NCI-H446 (cell line): ENCODE measurements at regions not wholly inside any gene's neighbourhood (a gene's known extent, or its start where the extent isn't known, plus 50 kb on each side); places are given as distances from the start of the nearest gene placed in this dataset.
"Not testable (repeated sequence)": the region's sequence is repeated elsewhere in the genome, so short reads cannot be mapped to it uniquely, and the experiment has no call there.

Source experiments
- DNase-seq, 2 experiments: peaks; one replicate each; lab custom pipeline; 2025; lab: John Stamatoyannopoulos, UW

DNA sequence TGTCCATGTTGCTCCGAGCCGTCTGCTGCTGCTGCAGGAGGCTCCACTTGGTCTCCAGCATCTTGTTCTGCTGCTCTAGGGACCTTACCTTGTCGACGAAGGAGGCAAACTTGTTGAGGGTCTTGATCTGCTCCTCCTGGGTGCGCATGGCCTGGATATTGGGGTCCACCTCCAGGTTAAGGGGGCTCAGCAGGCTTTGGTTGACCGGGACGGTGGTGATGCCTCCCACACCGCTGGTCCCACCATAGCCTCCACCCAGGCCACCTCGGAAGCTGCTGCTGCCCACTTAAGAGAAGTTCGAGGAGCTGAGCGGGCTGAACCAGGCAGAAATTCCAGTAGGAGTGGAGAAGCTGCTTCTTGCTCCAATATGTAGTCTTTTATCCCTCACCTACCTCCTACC, 180.7 kb upstream of the SYNPR start:
- no peak for DNase-seq

- DNase-seq, result no peak
Measured at GRCh38 chr3:63116922-63117321, 161.2 kb upstream of the SYNPR start.

DNA sequence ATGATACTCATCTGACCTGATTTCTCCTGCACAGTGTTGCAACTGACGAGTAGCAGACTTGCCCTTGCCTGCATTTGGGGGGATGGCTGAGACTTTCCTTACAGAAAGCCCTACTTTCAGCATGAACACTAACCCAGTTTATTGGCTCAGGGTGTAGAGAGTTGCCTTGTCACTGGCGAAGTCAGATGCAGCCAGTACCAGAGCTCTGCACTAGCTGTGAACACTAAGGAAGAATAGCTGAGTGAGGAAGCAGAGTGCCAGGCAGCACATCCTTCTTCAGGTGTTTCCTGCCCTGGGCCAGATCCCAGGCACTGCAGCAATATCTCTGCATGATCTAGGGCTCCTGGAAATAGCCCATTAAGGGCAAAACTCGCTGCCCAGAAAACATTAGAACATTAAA, 154.0 kb upstream of the SYNPR start:
- DNase-seq, result no peak

DNA sequence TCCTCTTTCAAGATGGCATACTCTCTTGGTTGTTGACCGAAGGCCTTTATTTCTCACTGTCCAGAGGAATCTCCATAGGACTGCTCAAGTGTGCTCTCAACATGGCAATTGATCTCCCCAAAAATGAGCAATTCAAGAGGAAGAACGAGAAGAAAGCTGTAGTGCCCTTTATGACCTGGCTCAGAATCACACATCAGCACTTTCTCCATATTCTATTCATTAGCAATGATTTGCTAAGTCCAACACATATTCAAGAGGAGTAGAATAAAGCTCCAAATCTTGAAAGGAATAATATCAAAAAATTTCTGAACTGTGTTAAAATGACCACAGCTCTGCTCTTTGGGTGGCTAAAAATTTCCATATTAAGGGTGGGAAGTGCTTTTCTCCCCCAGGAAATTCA, 151.6 kb upstream of the SYNPR start:
- DNase-seq, result no peak

- no peak for DNase-seq
Measured at GRCh38 chr3:63128380-63128779, 149.7 kb upstream of the SYNPR start.

GRCh38 chr3:63130625-63131024, 147.5 kb upstream of the SYNPR start:
- DNase-seq, result no peak

DNA sequence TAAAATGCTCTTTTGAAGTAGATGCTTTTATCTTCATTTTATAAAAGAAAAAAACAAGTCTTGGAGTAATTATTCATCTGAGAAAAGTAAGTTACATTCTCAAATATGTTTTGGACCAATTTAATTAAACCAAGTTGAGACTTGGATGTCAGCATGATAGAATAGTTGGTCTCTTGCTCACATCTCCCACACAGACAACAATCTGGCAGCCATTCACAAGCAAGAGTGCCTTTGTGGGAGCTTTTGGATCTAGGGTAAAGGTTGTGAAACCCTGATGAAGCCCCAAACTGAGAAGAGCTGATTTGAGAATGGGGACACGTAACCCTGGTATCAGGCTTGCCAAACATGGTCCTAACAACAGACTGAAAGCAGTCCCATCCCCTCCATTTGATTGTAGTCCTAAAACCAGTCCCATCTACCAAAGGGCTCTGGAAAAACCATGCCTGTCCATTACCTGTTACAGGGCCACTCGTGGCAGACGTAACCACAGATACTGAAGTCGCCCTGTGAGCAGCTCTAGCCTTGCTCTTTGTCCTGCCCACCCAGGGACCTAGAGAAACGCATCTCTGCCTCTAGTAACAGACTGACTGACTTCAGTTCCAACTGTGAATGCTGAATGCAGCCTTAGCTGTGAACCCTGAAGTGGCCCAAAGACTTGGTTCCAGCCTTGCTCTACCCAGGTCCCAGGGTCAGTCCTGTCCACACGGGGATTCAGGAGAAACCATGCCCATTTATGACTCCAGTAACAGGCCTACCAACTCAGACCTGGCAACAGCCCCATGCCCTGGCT, 145.5 kb upstream of the SYNPR start:
- DNase-seq, result no peak

DNA sequence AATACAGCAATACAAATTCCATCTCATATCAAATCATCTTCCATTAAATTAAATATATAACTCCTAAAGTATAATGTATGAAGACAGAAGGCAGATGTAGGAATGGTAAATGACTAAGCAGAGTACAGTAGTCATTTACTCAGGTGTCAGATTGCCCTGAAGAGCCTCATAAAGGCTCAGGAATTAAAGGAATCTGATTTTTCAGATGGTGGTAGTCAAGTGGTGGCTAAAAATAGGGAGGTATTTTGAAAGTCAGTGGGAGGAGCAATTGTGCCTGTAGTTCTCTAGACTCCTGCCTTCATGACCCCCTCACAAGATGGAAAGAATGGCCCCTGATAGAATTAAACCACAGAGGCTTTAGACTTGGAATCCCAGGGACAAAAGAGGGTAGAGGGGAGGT, 142.7 kb upstream of the SYNPR start:
- DNase-seq, result no peak

DNA sequence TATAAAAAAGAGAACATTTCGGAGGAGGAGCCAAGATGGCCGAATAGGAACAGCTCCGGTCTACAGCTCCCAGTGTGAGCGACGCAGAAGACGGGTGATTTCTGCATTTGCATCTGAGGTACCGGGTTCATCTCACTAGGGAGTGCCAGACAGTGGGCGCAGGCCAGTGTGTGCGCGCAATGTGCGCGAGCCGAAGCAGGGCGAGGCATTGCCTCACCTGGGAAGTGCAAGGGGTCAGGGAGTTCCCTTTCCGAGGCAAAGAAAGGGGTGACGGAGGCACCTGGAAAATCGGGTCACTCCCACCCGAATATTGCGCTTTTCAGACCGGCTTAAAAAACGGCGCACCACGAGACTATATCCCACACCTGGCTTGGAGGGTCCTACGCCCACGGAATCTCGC, 141.9 kb upstream of the SYNPR start:
- DNase-seq, result not testable (repeated sequence)

DNA sequence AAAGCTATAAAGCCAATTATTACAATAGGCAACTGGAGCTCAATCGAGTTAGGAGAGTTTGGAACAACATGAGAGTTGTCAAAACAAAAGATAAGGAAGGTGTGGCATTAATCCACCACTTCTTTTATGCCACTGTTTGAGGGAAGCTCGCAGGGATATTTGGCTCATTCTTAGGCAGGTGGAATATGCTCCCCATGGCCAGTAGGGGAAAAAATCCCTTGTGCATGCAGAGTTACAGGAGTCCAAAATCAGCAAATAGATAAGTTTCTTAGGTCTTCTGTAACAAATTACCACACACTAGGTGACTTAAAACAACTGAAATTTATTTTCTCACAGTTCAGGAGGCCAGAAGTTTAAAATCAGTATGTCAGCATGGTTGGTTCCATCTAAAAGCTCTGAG, 135.4 kb upstream of the SYNPR start:
- DNase-seq, result no peak

DNA sequence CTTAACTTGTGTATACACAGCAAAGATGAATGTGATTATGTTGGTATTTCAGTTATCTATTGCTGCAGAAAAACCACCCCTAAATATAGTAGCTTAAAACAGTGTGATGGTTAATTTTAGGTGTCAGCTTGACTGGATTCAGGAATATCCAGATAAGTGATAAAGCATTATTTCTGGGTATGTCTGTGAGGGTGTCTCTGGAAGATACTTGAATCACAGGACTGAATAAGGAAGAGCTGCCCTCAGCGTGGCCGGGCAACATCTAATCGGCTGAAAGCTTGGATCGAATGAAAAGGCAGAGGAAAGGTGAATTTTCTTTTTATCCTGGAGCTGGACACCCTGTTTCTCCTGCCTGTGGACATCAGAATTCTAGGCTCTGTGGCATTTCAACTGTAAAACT, 132.0 kb upstream of the SYNPR start:
- no peak for DNase-seq

DNA sequence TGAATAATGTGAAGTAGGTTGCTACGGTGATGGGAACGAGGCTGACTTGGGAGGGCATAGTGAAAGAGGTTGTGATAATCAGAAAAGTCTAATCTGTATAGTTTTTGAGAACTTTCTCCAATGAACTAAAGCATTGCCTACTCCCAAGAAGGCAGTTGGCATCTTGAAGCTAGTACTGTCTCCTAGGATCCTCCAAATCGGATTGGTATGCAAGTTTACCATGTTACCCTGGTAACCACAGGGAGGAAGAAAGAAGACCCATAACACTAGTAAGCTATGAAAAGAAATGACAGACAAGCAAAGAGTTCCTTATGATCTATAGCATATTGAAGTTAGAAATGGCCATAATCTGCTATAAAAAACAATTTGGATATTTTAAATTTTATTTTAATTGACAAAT, 127.2 kb upstream of the SYNPR start:
- no peak for DNase-seq

DNA sequence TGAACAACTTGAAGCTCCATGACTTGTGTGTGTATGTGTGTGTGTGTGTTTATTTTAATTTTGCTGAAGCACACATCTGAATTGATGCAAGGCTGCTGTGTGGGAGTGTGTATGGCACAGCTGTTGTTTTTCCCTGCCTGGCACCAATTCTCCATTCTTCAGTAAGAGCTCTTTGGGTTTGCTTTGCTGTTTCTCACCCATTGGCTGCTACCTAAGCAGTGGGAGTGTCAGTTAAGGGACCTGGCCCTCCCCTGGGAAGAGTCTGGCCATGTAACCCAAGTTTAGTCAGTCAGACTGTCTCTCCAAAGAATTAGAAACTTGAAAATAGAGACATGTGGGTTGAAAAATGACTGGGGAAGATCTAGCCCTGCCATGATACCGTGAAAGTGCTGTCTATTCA, 126.2 kb upstream of the SYNPR start:
- peak in 1 of 2 experiments; percentile 19 for DNase-seq

DNA sequence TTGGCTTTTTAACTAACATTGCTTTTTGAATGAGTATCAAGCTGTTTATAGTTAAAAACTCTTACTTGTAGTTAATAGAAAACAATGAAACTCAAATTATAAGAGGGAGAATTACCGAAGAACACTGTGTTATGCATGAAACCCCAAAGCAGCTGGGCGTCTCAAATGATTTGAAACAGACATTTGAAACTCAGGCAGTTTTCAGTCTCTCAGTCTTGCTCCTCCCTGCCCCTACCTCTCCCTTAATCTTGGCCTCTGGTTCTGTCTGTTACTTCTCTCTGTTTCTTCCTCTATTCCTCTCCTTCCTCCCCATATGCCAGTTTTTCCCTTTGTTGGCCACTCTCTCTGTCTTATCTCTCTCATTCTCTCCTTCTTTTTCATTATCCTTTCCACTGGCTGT, 118.3 kb upstream of the SYNPR start:
- DNase-seq, result no peak

DNA sequence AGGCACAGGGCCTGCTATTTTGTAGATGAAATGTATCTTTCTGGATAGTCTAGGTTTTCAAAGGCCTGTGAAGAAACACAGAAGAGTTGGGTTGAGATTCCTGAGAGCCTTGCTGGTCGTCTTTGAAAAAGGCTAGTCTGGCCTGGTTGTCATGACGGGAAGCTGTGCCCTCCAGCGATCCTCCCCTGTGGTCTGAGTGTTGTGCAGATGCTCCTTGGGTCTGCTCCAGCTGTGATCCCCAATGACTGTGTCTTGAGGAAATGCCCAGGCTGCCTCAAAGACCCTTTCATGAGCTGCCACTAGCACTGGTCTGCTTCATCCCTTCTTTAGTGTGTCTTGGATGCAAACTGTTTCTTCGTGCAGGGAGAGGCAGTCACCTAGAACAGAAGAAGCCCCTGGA, 111.0 kb upstream of the SYNPR start:
- no peak for DNase-seq

- no peak for DNase-seq
Measured at GRCh38 chr3:63168179-63168578, 109.9 kb upstream of the SYNPR start.

- no peak for DNase-seq
Measured at GRCh38 chr3:63179862-63180522, 98.1 kb upstream of the SYNPR start.

DNA sequence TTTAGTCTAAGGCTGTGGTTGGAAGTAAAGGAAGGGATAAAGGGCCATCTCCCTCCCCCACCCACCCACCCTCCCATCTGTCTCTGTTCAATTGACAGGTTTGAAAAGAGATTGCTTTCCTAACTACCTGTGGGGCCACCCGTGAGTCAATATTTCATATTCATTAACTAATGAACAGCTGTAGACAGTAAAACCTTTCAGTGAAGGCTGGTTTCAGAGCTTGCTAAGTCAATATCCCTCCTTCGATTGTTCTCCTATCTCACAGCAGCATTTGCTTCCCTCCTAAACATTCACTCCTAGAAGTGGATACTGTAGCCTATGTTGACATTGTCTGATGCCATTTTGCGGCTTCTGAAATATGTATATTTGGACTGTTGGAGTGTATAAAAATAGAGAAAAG, 85.9 kb upstream of the SYNPR start:
- no peak for DNase-seq

DNA sequence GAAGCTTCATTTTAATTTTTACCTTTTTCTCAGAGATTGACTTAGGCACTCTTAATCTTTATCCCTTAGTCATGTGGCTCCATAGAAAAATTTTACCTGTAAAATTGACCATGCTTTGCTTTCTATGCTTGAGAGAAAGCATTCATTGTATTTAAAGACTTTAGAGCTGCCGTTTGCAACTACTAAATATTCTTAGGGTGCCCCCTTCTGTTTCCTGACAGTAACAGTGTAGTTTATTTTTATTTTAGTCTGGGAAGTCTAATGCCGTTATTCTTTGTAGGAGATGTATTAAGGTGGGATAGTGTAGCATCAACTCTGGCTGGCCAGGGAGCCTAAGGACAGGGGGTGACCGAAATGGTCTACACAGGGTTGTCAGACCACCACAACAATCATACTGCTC, 84.5 kb upstream of the SYNPR start:
- peak in 1 of 2 experiments; percentile 33 for DNase-seq

DNA sequence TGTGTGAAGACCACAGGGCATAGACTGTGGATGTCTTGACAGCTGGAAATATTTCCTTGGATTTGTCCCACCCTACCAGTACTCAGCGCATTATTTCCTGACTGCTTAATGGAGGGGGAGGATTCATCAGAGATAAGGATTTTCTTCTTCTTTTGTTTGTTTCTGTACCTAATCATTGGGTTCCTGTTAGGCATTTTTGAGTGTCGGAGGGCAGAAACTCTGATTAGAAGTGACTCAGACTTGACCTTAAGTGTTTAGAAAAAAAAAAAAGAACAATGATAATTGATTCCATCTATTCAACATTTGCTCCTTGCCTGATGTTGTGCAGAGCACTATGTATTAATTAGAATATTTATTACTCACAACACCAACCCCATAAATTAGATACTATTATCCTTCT, 78.5 kb upstream of the SYNPR start:
- DNase-seq, result no peak

DNA sequence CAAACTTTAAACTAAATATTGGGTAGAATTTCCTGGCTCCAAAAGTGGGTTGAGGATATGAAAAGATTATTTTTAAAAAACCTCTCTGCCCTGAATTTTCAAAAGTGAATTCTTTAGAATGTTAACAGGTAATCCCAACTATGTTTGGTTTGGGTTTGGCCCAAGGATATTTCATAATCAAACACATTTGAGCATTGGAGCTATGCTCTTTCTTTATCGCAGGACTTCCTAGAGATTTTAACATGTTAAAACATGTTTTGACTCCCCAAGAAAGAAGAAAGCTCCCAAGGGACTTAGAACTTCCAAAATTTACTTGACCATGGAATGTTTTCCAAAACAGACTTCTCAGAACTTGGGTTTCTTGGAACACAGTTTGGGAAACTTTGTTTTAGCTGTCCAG, 75.6 kb upstream of the SYNPR start:
- no peak for DNase-seq

- no peak for DNase-seq
Measured at GRCh38 chr3:63207066-63207590, 71.0 kb upstream of the SYNPR start.

GRCh38 chr3:63228087-63228486, 50.0 kb upstream of the SYNPR start:
- DNase-seq, result no peak
